HG02973 (cell line): ENCODE measurements at regions not wholly inside any gene's neighbourhood (a gene's known extent, or its start where the extent isn't known, plus 50 kb on each side); places are given as distances from the start of the nearest gene placed in this dataset.

Source experiments
- ATAC-seq: cut with Tn5 transposase; IDR thresholded peaks from one replicate; pipeline ENCODE4 v1.9.1; 2021; ENCODE audit warnings: moderate library complexity; ENCODE audit not compliant: unreplicated experiment

GRCh38 chr10:44245601-44245938, 139.3 kb downstream of the CXCL12 start:
- ATAC-seq, result no peak

GRCh38 chr10:44244745-44245600, 139.9 kb downstream of the CXCL12 start:
- no peak for ATAC-seq

- no peak for ATAC-seq
These were observed 140.9 kb downstream of the CXCL12 start for GRCh38 chr10:44243851-44244510.

- ATAC-seq, result no peak
These were observed 142.1 kb downstream of the CXCL12 start for GRCh38 chr10:44242826-44243225.

- ATAC-seq, result no peak
These were observed 142.8 kb downstream of the CXCL12 start for GRCh38 chr10:44242091-44242490.

GRCh38 chr10:44240584-44241205, 144.2 kb downstream of the CXCL12 start:
- ATAC-seq, result no peak

- no peak for ATAC-seq
These were observed 146.7 kb downstream of the CXCL12 start for GRCh38 chr10:44238212-44238611.

GRCh38 chr10:44237364-44238049, 147.4 kb downstream of the CXCL12 start:
- ATAC-seq, result no peak

GRCh38 chr10:44235363-44235762, 149.5 kb downstream of the CXCL12 start:
- no peak for ATAC-seq

GRCh38 chr10:44234483-44234875, 150.4 kb downstream of the CXCL12 start:
- ATAC-seq, result no peak

- no peak for ATAC-seq
These were observed 151.1 kb downstream of the CXCL12 start for GRCh38 chr10:44233561-44234482.

- ATAC-seq, result no peak
These were observed 167.6 kb downstream of the CXCL12 start for GRCh38 chr10:44217274-44217820.

- ATAC-seq, result no peak
These were observed 168.8 kb downstream of the CXCL12 start for GRCh38 chr10:44216073-44216472.

GRCh38 chr10:44209811-44210210, 175.1 kb downstream of the CXCL12 start:
- no peak for ATAC-seq

GRCh38 chr10:44207160-44207559, 177.7 kb downstream of the CXCL12 start:
- no peak for ATAC-seq

GRCh38 chr10:44206127-44206818, 178.6 kb downstream of the CXCL12 start:
- no peak for ATAC-seq

GRCh38 chr10:44205067-44205466, 179.8 kb downstream of the CXCL12 start:
- ATAC-seq, result no peak

GRCh38 chr10:44203535-44203934, 181.4 kb downstream of the CXCL12 start:
- no peak for ATAC-seq

- ATAC-seq, result no peak
These were observed 181.9 kb downstream of the CXCL12 start for GRCh38 chr10:44202952-44203351.
